ENCODE measurements at regions not wholly inside any gene's neighbourhood (a gene's known extent, or its start where the extent isn't known, plus 50 kb on each side); places are given as distances from the start of the nearest gene placed in this dataset.

DNA sequence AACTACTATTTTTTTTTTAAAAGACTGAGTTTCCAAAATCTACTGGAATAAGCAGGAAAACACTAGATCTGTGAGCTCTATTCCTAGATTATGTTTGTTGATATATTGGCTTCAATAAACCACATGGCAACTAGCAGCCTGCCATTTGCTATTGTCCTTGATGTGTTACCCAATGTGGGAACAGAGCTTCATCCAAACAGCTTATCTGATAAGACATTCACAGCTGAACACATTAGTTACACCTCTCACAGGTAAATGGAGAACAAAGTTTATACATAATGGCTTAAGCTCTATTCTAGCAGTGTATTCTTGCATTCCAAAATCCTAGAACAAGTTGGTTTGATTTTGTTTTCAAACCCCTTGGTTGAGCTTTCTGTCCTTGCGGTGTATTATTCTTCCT, 642.1 kb downstream of the TLE1 start:
- H3K27ac ChIP-seq (ENCODE audit: low read depth, low read length, severe bottlenecking) = no peak overlapping the region
- WGBS, 2 experiments (ENCODE audit: insufficient coverage in 2 of 2) = 100% methylated on average over 1 of the region's 1 CpG; no CpG with 5 or more reads in 1 of the 2 experiments
- H3K36me3 ChIP-seq (ENCODE audit: control insufficient read depth, insufficient read depth, low read length) = no peaks in the 10 kb centered on the region
- H3K4me1 ChIP-seq (ENCODE audit: control insufficient read depth, insufficient read depth, low read length, poor library complexity, severe bottlenecking) = no peaks in the 10 kb centered on the region
- no peak overlapping the region for H3K4me3 ChIP-seq (ENCODE audit: extremely low read depth, insufficient read depth, low read length, poor library complexity, severe bottlenecking)
- H3K9me3 ChIP-seq (ENCODE audit: control insufficient read depth, low read length) = no peaks in the 10 kb centered on the region

DNA sequence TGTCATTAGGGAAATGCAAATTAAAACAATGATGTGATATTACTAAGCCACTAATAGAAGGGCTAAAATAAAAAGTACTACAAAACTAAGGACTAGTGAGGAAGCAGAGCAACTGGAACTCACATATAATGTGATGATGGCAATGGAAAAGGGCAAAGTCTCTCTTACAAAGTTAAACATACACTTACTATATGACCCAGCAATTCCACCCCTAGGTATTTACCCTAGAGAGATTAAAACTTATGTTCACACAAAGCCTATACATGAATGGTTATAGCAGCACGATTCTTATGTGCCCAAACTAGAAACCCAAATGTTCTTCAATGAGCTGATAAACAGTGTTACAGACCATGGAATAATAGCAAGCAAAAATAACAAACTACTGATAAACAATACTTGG, 643.7 kb downstream of the TLE1 start:
- H3K9me3 ChIP-seq (ENCODE audit: control insufficient read depth, low read length) = no peaks in the 10 kb centered on the region
- no peak overlapping the region for H3K4me3 ChIP-seq (ENCODE audit: extremely low read depth, insufficient read depth, low read length, poor library complexity, severe bottlenecking)
- no peaks in the 10 kb centered on the region for H3K4me1 ChIP-seq (ENCODE audit: control insufficient read depth, insufficient read depth, low read length, poor library complexity, severe bottlenecking)
- no peaks in the 10 kb centered on the region for H3K36me3 ChIP-seq (ENCODE audit: control insufficient read depth, insufficient read depth, low read length)
- WGBS, 2 experiments (ENCODE audit: insufficient coverage in 2 of 2) = 100% methylated on average over 1 of the region's 1 CpG; no CpG with 5 or more reads in 1 of the 2 experiments
- H3K27ac ChIP-seq (ENCODE audit: low read depth, low read length, severe bottlenecking) = no peak overlapping the region

DNA sequence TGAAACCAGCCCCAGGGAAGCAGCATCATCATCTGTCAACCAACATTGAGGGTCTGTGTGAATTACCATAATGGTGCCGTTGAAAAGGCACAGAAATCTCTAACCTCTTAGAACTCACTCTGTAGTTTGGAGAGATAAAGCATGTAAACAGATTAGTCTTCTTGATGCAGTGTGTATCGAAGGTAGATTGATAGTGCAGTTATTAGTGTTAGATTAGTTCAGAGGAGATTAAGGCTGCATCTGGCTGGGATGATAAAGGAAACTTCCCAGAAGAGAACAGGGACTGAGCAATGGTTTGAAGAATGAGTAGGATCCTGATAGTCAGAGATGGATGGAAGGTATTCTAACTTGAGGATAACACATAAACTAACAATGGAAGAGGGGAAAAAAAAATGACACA, 651.5 kb downstream of the TLE1 start:
- H3K4me3 ChIP-seq (ENCODE audit: extremely low read depth, insufficient read depth, low read length, poor library complexity, severe bottlenecking) = no peak overlapping the region

DNA sequence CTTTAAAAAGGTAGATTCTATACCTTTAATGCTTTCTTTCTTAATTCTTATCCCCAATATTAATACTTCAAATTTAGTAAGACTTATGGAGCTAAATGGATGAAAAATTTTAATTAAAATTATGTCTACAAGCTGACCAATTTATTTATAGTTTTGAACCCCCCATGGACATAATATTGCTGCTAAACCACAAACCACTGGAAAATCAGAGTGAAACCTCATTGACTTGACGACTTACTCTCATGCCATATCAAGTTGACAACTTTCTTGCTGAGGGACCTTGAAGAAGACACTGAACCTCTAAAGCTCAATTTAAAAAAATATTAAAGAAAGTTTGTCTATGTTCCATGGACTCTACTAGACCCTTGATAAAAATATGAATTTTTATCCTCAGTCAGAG, 653.7 kb downstream of the TLE1 start:
- Histone ChIP-seq H3K27ac (ENCODE audit: low read depth, low read length, severe bottlenecking) (no peak overlapping the region), H3K4me3 (ENCODE audit: extremely low read depth, insufficient read depth, low read length, poor library complexity, severe bottlenecking) (no peak overlapping the region), H3K4me1 (ENCODE audit: control insufficient read depth, insufficient read depth, low read length, poor library complexity, severe bottlenecking) (peaks cover 23% of the 10 kb centered on the region), H3K36me3 (ENCODE audit: control insufficient read depth, insufficient read depth, low read length) (no peaks in the 10 kb centered on the region), H3K9me3 (ENCODE audit: control insufficient read depth, low read length) (no peaks in the 10 kb centered on the region)
- WGBS, 2 experiments (ENCODE audit: insufficient coverage in 2 of 2) = no CpG with 5 or more reads among the region's 1 CpG

More for the DNA sequence above, 651.5 kb downstream of the TLE1 start:
- H3K27ac ChIP-seq (ENCODE audit: low read depth, low read length, severe bottlenecking) = no peak overlapping the region
- peaks cover 12% of the 10 kb centered on the region for H3K4me1 ChIP-seq (ENCODE audit: control insufficient read depth, insufficient read depth, low read length, poor library complexity, severe bottlenecking)
- H3K36me3 ChIP-seq (ENCODE audit: control insufficient read depth, insufficient read depth, low read length) = no peaks in the 10 kb centered on the region
- 83 to 89% methylated on average over 1 to 2 of the region's 2 CpGs for WGBS, 2 experiments (ENCODE audit: insufficient coverage in 2 of 2)
- H3K9me3 ChIP-seq (ENCODE audit: control insufficient read depth, low read length) = no peaks in the 10 kb centered on the region

DNA sequence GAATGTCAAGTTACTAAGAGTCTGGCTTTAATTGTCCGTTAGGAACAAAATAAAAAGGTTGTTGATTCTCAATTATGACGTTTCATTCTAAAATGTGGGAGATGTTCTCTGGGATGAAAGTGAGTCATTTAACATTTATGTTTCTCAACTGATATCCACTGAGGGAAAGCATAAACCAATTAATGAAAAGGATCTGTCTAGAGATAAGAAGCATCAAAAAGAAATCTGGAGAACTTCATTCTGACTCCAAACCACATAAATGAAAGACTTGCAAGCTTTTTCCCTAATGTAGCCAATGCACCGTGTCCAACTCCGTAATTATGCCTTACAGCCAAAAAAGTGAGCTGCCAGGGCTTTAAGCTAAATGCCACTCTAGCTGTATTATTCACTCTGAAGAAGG, 654.2 kb downstream of the TLE1 start:
- peaks cover 25% of the 10 kb centered on the region for H3K4me1 ChIP-seq (ENCODE audit: control insufficient read depth, insufficient read depth, low read length, poor library complexity, severe bottlenecking)
- WGBS, 2 experiments (ENCODE audit: insufficient coverage in 2 of 2) = 91 to 100% methylated on average over 2 to 4 of the region's 4 CpGs
- no peaks in the 10 kb centered on the region for H3K36me3 ChIP-seq (ENCODE audit: control insufficient read depth, insufficient read depth, low read length)
- H3K4me3 ChIP-seq (ENCODE audit: extremely low read depth, insufficient read depth, low read length, poor library complexity, severe bottlenecking) = no peak overlapping the region
- H3K9me3 ChIP-seq (ENCODE audit: control insufficient read depth, low read length) = no peaks in the 10 kb centered on the region
- H3K27ac ChIP-seq (ENCODE audit: low read depth, low read length, severe bottlenecking) = no peak overlapping the region

DNA sequence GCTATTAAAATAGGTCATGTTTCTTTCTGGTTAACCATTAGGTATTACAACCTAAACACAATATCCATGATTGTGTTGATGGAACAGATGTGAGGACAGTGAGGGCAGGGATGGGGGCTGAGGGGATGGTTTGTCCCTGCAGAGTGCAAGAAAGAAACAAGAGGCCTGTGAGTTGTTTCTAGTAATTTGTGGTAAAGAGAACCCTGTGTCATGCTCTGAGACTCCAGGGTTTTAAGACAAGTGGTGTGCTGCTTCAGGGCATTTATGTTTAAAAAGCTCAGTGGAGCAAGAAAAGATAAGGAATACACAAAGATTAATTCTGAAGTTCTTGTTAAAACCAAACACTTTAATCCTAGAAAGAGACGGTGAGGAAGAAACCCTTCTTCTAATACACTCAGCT, 656.5 kb downstream of the TLE1 start:
- H3K4me1 ChIP-seq (ENCODE audit: control insufficient read depth, insufficient read depth, low read length, poor library complexity, severe bottlenecking) = peaks cover 25% of the 10 kb centered on the region
- H3K9me3 ChIP-seq (ENCODE audit: control insufficient read depth, low read length) = no peaks in the 10 kb centered on the region
- no CpG with 5 or more reads among the region's 1 CpG for WGBS, 2 experiments (ENCODE audit: insufficient coverage in 2 of 2)
- H3K4me3 ChIP-seq (ENCODE audit: extremely low read depth, insufficient read depth, low read length, poor library complexity, severe bottlenecking) = no peak overlapping the region
- peak overlapping the region; percentile 80 for H3K27ac ChIP-seq (ENCODE audit: low read depth, low read length, severe bottlenecking)
- no peaks in the 10 kb centered on the region for H3K36me3 ChIP-seq (ENCODE audit: control insufficient read depth, insufficient read depth, low read length)

DNA sequence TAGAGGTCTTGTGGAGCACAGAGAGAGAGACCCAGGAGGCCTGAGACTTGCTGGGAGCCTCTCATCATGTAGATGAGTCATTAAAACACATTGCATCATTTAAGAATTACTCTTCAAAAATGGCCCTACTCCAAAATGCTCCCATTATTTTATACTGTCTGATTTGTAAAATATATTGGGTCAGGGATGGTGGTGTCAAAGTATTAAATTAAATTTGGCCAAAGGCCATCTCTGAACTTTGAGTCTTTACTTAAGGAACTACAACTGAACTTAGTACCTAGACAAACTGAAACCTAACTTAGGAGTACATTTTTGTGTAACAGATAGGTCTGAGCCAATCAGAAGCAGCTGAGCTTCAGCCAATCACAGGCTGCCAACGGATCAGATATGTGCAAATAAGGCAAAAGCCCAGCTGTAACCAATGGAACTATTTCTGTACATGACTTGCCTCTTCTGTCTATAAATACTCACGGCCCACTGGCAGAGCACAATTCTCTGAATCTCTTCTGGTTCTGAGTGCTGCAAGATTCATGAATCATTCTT, 657.2 kb downstream of the TLE1 start:
- Histone ChIP-seq H3K27ac (ENCODE audit: low read depth, low read length, severe bottlenecking) (peak overlapping the region; percentile 80), H3K9me3 (ENCODE audit: control insufficient read depth, low read length) (no peaks in the 10 kb centered on the region), H3K36me3 (ENCODE audit: control insufficient read depth, insufficient read depth, low read length) (no peaks in the 10 kb centered on the region), H3K4me3 (ENCODE audit: extremely low read depth, insufficient read depth, low read length, poor library complexity, severe bottlenecking) (no peak overlapping the region), H3K4me1 (ENCODE audit: control insufficient read depth, insufficient read depth, low read length, poor library complexity, severe bottlenecking) (peaks cover 25% of the 10 kb centered on the region)
- WGBS, 2 experiments (ENCODE audit: insufficient coverage in 2 of 2) = 78 to 100% methylated on average over 2 of the region's 2 CpGs

DNA sequence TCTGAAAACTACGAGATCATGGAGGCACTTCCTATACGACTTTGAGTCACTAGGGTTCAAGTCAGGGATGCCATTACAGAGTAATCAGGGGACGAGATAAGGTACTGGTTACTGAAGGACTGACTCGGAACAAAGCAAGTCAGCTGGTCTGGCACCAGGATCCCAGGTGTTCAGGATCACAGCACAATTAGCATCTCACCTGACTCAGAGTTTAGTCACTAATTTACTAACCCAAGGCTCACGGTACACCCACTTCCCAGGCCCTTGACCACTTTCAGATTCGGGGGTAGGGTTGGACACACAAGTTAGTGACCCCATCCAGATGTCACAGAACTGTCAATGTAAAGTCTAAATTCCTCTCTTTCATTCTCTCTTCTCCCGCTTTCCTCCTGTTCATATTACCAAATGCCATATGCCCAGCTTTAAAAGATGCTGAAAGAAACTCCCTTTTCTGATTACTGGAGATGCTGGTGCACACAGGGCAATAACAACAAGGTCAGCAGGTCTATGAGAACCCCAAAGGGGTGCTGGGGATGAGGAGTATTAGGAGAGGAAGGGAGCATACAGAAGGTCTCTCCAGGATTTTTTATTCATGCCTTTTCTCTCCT, 657.8 kb downstream of the TLE1 start:
- no peaks in the 10 kb centered on the region for H3K9me3 ChIP-seq (ENCODE audit: control insufficient read depth, low read length)
- no peaks in the 10 kb centered on the region for H3K36me3 ChIP-seq (ENCODE audit: control insufficient read depth, insufficient read depth, low read length)
- H3K4me1 ChIP-seq (ENCODE audit: control insufficient read depth, insufficient read depth, low read length, poor library complexity, severe bottlenecking) = peaks cover 25% of the 10 kb centered on the region
- 89 to 91% methylated on average over 6 to 7 of the region's 7 CpGs for WGBS, 2 experiments (ENCODE audit: insufficient coverage in 2 of 2)
- no peak overlapping the region for H3K4me3 ChIP-seq (ENCODE audit: extremely low read depth, insufficient read depth, low read length, poor library complexity, severe bottlenecking)
- H3K27ac ChIP-seq (ENCODE audit: low read depth, low read length, severe bottlenecking) = no peak overlapping the region

DNA sequence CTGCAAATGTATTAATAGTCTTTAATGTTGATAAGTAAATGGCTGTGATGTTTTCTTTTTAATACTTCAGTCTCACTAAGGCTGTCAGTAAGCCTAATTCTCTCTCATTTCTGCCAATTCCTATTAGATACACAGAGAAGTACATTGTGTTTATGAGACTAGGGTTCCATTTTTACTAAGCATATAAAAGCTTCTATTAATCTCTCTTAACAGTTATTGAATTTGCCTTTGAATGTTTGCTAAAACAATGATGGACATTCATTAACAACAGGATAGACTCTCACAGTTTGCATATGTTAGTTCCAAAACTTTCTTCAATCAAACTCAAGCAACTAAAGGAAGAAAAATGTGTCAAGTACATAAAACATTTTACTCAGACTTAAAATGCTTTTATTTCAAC, 659.3 kb downstream of the TLE1 start:
- H3K36me3 ChIP-seq (ENCODE audit: control insufficient read depth, insufficient read depth, low read length) = no peaks in the 10 kb centered on the region
- H3K9me3 ChIP-seq (ENCODE audit: control insufficient read depth, low read length) = no peaks in the 10 kb centered on the region
- H3K27ac ChIP-seq (ENCODE audit: low read depth, low read length, severe bottlenecking) = no peak overlapping the region
- H3K4me1 ChIP-seq (ENCODE audit: control insufficient read depth, insufficient read depth, low read length, poor library complexity, severe bottlenecking) = peaks cover 25% of the 10 kb centered on the region
- no peak overlapping the region for H3K4me3 ChIP-seq (ENCODE audit: extremely low read depth, insufficient read depth, low read length, poor library complexity, severe bottlenecking)

DNA sequence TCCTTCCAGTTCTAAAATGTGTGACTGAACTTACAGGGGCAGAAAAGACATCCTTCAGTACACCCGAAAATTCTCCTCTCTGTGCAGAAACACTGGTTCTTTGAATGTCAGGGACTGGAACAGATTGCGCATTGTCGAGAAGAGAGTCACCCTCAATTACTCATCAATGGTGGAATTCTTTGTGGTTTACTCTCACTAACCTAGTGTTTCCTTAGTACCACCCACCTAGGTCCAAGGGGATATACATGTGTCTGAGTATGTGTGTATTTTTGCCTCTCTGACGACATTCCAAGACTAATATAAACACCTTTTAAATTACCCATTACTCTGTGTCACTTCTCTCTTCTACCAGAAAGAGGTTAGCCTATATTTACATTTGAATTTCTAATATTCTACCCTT, 660.8 kb downstream of the TLE1 start:
- H3K4me3 ChIP-seq (ENCODE audit: extremely low read depth, insufficient read depth, low read length, poor library complexity, severe bottlenecking) = no peak overlapping the region
- no peaks in the 10 kb centered on the region for H3K36me3 ChIP-seq (ENCODE audit: control insufficient read depth, insufficient read depth, low read length)
- 63% methylated on average over 2 of the region's 4 CpGs; no CpG with 5 or more reads in 1 of the 2 experiments for WGBS, 2 experiments (ENCODE audit: insufficient coverage in 2 of 2)
- H3K9me3 ChIP-seq (ENCODE audit: control insufficient read depth, low read length) = no peaks in the 10 kb centered on the region
- peaks cover 20% of the 10 kb centered on the region for H3K4me1 ChIP-seq (ENCODE audit: control insufficient read depth, insufficient read depth, low read length, poor library complexity, severe bottlenecking)
- H3K27ac ChIP-seq (ENCODE audit: low read depth, low read length, severe bottlenecking) = peak overlapping the region; percentile 68

DNA sequence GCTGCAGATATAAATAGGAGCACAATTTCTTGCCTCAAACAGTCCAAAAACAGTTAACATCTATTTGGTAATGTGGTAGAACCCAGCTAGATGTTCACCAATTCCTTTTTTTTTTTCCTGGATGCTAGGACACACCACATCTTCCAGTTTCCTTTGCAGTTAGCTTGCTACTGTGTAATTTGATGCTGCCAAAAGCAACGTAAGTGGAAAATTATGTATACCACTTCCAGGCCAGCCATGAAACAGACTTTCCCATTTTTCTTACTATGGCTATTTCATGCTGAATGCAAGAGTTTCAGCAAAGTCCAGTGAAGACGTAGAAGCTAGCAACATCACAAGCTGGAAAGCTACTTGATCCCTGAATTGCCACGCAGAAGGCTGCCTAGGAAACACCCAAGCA, 667.2 kb downstream of the TLE1 start:
- Histone ChIP-seq H3K27ac (ENCODE audit: low read depth, low read length, severe bottlenecking) (no peak overlapping the region), H3K36me3 (ENCODE audit: control insufficient read depth, insufficient read depth, low read length) (no peaks in the 10 kb centered on the region), H3K4me1 (ENCODE audit: control insufficient read depth, insufficient read depth, low read length, poor library complexity, severe bottlenecking) (peaks cover 3% of the 10 kb centered on the region), H3K9me3 (ENCODE audit: control insufficient read depth, low read length) (no peaks in the 10 kb centered on the region), H3K4me3 (ENCODE audit: extremely low read depth, insufficient read depth, low read length, poor library complexity, severe bottlenecking) (no peak overlapping the region)
- WGBS, 2 experiments (ENCODE audit: insufficient coverage in 2 of 2) = 90 to 92% methylated on average over 1 to 2 of the region's 3 CpGs
